Heart left ventricle (tissue), 13 donors: ENCODE measurements at regions not wholly inside any gene's neighbourhood (a gene's known extent, or its start where the extent isn't known, plus 50 kb on each side); places are given as distances from the start of the nearest gene placed in this dataset.

Experiments used
- POLR2A ChIP-seq, 2 donors: fragments of 450-650 bp; IDR thresholded peaks; one replicate each; pipeline ENCODE4 v1.6.1; 2017; ENCODE audit warnings: antibody characterized with exemption in 2 of 2, mild to moderate bottlenecking in 2 of 2, moderate library complexity in 2 of 2
- TF ChIP-seq, protein P1 (sequence below), 12 donors: fragments of 200-600 bp; sonication (generic) in 4 of 12; IDR thresholded peaks; one replicate each; pipeline versions ENCODE4 v1.5.0 to v1.8.0; 2018 to 2022; ENCODE audit warnings: antibody characterized with exemption in 12 of 12, mild to moderate bottlenecking in 5 of 12
- donor health status: ischemic (EF 13 %, LVEDD 7.1; RV severe dilation, severe dysfunction).
- donor health status: DM: no; HTN: yes; CAD: no.
- donor health status: DM: no; HTN: no; CAD: no.
- donor health status: ischemic (EF 25% LVEDD 6.9; RV normal size, moderate dysfunction).
- donor health status: ischemic (EF 25% LVEDD 5.7; RV mildly dilated, moderate dysfunction).
- donor health status: ischemic (EF 35%, LVEDD 5.7; RV mildly dilated, moderate dysfunction).
- donor health status: nonischemic (EF 11% LVEDD 7.7; RV severe dilation, severe dysfunction).
- donor health status: DM: yes; HTN: yes; CAD: no.
- donor health status: PGD.
- donor health status: ischemic (EF 29% LVEDD 5.4; RV normal size, mild dysfunction).
- donor health status: nonischemic (EF 23%, LVEDD 6.1; RV moderate dilation, normal function).

GRCh38 chr5:174251305-174252000 is 205.9 kb downstream of the NSG2 start:
- TF ChIP-seq, protein P1, sequence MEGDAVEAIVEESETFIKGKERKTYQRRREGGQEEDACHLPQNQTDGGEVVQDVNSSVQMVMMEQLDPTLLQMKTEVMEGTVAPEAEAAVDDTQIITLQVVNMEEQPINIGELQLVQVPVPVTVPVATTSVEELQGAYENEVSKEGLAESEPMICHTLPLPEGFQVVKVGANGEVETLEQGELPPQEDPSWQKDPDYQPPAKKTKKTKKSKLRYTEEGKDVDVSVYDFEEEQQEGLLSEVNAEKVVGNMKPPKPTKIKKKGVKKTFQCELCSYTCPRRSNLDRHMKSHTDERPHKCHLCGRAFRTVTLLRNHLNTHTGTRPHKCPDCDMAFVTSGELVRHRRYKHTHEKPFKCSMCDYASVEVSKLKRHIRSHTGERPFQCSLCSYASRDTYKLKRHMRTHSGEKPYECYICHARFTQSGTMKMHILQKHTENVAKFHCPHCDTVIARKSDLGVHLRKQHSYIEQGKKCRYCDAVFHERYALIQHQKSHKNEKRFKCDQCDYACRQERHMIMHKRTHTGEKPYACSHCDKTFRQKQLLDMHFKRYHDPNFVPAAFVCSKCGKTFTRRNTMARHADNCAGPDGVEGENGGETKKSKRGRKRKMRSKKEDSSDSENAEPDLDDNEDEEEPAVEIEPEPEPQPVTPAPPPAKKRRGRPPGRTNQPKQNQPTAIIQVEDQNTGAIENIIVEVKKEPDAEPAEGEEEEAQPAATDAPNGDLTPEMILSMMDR (IDR thresholded peaks at IDR 0.05), result no peak
- no peak for TF ChIP-seq POLR2A (IDR thresholded peaks at IDR 0.05)
